ENCODE measurements at regions not wholly inside any gene's neighbourhood (a gene's known extent, or its start where the extent isn't known, plus 50 kb on each side); places are given as distances from the start of the nearest gene placed in this dataset.
"Not testable (repeated sequence)": the region's sequence is repeated elsewhere in the genome, so short reads cannot be mapped to it uniquely, and the experiment has no call there.

DNA sequence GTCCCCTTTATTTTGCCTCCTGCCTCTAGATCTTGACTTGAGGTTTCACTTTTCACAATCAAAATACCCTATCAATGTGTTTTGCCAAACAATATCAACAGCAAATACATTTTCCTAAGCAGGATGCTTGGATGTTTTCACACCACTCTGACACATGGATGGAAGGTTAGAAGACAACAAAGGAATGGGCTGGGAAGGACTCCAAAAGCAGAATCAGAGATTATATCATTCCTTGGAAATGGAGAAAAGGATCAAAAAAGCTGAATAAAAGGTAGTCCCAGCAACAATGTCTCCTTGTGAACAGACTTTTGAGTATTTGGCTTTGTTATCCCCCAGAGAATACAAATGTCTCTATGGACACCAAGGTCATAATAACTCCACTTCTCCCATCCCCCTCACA lies 170.8 kb downstream of the ETAA1 start:
- no peak overlapping the region for H3K27ac ChIP-seq (ENCODE audit: low read depth)
- no peak for DNase-seq (ENCODE audit: extremely low spot score)
- H3K4me1 ChIP-seq (ENCODE audit: insufficient read depth), result no peaks in the 10 kb centered on the region
- no peak overlapping the region for H3K4me3 ChIP-seq (ENCODE audit: low read depth, low read length)
- no peaks in the 10 kb centered on the region for H3K36me3 ChIP-seq (ENCODE audit: insufficient read depth)

DNA sequence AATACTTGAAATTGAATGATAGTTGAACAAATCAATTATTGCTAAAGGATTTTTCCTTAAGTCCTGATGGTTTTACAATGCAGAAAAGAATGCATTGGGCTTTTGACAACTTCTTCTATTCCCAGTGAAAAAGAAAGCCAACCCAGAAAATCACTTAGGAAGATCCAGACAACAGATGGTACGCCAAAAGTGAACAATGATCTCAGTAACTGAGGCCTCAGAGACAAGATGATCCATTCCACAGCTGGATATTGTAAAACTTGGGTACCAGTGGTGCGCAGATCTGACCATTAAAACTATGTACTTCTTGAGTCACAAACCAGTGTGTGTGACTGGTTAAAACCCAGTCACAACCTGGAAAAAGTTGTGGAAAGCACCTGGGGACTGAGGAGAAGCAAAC lies 173.5 kb downstream of the ETAA1 start:
- 66% methylated on average over 2 of the region's 2 CpGs for WGBS
- Histone ChIP-seq H3K27ac (ENCODE audit: low read depth) (no peak overlapping the region), H3K36me3 (ENCODE audit: insufficient read depth) (no peaks in the 10 kb centered on the region), H3K4me3 (ENCODE audit: low read depth, low read length) (no peak overlapping the region), H3K4me1 (ENCODE audit: insufficient read depth) (no peaks in the 10 kb centered on the region)
- no peak for DNase-seq (ENCODE audit: extremely low spot score)

DNA sequence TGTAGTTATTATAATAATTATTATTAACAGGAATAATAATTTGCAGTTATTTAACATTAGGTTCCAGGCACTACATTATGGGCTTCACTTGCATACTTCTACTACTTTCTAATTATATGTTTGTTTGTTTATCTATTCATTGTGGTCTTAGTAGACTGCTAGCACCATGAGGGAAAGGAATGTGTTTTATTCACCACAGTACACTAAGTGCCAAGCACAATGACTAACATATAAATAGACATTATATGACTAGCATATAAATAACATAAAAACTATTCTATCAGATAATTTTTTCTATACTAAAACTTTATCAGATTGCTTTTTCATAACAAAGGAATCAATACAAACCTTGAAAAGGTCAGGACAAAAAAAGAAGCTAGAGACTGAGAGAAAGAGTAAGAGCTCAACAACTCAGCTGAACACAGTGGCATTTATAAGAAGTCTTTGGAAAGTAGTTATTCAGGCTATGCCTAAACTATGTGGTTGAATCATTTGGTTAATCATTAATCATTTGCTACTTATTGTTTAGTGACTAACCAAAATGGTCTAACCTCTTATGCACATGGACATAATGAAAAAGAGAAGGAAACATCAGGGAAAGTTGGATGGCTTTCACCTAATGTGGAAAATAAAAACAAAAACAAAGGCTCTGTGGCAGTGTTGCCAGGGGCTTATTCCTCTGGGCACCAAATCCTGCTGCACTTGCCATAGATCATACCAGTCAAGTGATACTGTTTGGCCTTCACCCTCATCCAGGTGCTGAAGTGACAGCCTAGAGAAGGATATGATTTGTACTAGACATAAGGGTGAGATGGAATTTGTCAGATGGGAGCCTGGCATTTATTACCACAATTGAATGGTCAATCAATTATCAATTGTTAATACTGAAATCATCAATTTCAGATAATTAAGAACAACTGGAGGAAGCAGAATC lies 174.9 kb downstream of the ETAA1 start:
- DNase-seq (ENCODE audit: extremely low spot score), result no peak
- Histone ChIP-seq H3K4me3 (ENCODE audit: low read depth, low read length) (no peak overlapping the region), H3K4me1 (ENCODE audit: insufficient read depth) (no peaks in the 10 kb centered on the region), H3K36me3 (ENCODE audit: insufficient read depth) (no peaks in the 10 kb centered on the region), H3K27ac (ENCODE audit: low read depth) (no peak overlapping the region)

DNA sequence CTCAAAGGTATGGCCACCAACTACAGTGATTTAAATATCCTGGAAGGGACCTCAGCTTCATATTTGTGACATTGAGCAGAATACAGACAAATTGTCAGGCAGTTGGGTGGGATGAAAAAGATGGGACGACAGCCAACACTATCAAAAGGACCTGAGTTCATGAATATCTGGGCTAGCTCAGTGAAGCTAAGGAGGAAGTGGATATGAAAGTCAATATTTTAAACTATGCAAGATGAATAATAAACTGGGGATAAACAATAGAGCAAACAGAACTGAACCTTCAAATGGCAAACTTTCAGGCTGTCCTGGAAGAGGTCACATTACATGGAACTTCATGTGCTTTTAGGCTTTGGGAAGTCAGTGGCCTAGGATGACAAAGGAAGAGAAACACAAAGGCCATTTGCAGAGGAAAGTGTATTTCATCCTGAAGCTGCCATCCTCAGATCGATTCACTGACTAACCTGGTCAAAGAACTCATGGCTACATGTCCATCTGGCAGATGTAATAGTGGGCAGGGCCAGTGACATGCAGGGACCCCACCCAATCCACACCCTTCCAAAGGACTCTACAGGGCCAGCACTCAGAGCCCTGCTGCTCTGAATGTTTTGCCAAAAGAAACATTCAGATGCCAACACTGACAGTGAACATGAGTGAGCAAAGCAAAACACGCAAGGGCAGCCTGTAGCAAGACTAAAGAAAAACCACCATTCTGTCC lies 175.7 kb downstream of the ETAA1 start:
- 59% methylated on average over 3 of the region's 3 CpGs for WGBS
- H3K36me3 ChIP-seq (ENCODE audit: insufficient read depth), result no peaks in the 10 kb centered on the region
- no peak for DNase-seq (ENCODE audit: extremely low spot score)
- H3K27ac ChIP-seq (ENCODE audit: low read depth), result no peak overlapping the region
- H3K4me1 ChIP-seq (ENCODE audit: insufficient read depth), result no peaks in the 10 kb centered on the region
- H3K4me3 ChIP-seq (ENCODE audit: low read depth, low read length), result no peak overlapping the region

DNA sequence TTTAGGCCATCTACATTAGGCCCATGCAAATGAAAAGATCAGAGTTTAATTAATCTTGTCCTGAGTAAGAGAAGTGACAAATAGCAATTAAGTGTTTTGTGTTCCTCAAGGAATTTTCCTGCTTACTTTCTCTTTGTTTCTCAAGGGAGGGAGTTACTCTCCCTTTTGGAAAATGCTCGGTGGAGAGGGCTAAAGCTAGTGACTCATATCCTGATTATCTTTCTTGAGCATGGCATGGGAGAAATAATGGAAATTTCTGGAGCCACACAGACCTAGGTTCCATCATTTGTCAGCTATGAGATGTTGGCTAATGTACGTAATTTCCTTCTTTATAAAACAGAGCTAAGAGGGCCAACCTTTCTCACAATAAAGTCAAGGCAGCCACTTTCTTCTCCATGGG lies 177.1 kb downstream of the ETAA1 start:
- H3K36me3 ChIP-seq (ENCODE audit: insufficient read depth), result no peaks in the 10 kb centered on the region
- no peaks in the 10 kb centered on the region for H3K4me1 ChIP-seq (ENCODE audit: insufficient read depth)
- no peak for DNase-seq (ENCODE audit: extremely low spot score)
- H3K4me3 ChIP-seq (ENCODE audit: low read depth, low read length), result no peak overlapping the region
- no peak overlapping the region for H3K27ac ChIP-seq (ENCODE audit: low read depth)
- WGBS, result 73% methylated on average over 2 of the region's 2 CpGs

DNA sequence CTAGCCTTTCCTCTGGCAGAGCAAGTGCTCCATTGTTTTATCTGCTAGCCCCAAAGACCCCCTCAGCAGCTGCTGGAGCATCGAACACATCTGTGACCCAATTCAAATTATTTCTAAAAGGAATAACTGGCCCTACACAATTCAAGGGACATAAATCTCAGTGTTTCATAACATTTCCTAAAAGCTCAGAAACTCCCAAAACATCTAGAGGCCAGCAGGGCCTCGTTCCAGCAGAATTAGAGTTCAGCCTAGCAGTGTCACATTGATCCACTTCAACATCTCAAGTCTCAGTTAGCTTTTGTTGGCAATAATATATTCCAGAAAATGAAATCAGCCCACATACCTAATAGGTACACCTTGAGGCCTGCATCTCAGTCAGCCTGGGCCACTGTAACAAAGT lies 179.1 kb downstream of the ETAA1 start:
- no peaks in the 10 kb centered on the region for H3K4me1 ChIP-seq (ENCODE audit: insufficient read depth)
- no peak overlapping the region for H3K27ac ChIP-seq (ENCODE audit: low read depth)
- no peak overlapping the region for H3K4me3 ChIP-seq (ENCODE audit: low read depth, low read length)
- no peaks in the 10 kb centered on the region for H3K36me3 ChIP-seq (ENCODE audit: insufficient read depth)
- DNase-seq (ENCODE audit: extremely low spot score), result no peak
- WGBS, result 66% methylated on average over 2 of the region's 2 CpGs

DNA sequence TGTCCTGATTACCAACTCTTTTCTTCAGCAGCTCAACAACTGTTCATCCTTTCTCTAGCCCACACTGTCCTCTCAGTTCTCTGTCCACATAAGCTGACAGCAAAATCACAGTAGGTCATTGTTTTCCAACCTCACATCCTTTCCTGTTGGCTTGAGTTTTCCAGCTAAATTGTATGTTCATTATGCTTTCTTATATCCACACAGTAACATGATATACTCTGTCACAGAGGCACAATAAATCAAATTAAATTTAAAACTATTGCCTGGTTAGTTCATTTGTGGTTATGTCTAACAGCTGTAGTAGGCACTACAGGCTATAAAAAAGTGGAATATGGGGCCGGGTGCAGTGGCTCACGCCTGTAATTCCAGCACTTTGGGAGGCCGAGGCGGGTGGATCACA lies 179.9 kb downstream of the ETAA1 start:
- Histone ChIP-seq H3K4me1 (ENCODE audit: insufficient read depth) (no peaks in the 10 kb centered on the region), H3K4me3 (ENCODE audit: low read depth, low read length) (no peak overlapping the region), H3K36me3 (ENCODE audit: insufficient read depth) (no peaks in the 10 kb centered on the region), H3K27ac (ENCODE audit: low read depth) (no peak overlapping the region)
- no peak for DNase-seq (ENCODE audit: extremely low spot score)
- WGBS, result 89% methylated on average over 4 of the region's 4 CpGs

DNA sequence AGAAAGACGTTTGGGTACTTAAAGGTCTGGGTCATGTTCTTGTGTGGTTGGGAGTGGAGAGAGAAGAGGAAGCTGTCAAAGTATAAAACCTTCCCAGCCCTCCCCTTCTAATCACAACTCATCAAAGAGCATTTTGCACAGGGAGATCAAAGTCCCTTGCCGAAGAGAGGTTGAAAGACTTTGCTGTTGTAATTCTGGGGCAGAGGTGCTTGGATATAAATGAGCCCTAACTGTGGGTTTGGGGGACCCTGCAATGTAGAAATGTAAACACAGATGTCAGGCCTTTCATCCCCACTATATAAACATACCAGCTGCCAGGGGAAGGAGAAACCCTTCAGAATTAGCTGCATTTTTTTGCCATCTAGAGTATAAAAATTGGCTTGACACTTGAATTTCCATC lies 182.1 kb downstream of the ETAA1 start:
- DNase-seq (ENCODE audit: extremely low spot score), result no peak
- no peak overlapping the region for H3K4me3 ChIP-seq (ENCODE audit: low read depth, low read length)
- no peaks in the 10 kb centered on the region for H3K36me3 ChIP-seq (ENCODE audit: insufficient read depth)
- WGBS, result 38% methylated on average over 2 of the region's 2 CpGs
- no peak overlapping the region for H3K27ac ChIP-seq (ENCODE audit: low read depth)
- no peaks in the 10 kb centered on the region for H3K4me1 ChIP-seq (ENCODE audit: insufficient read depth)

DNA sequence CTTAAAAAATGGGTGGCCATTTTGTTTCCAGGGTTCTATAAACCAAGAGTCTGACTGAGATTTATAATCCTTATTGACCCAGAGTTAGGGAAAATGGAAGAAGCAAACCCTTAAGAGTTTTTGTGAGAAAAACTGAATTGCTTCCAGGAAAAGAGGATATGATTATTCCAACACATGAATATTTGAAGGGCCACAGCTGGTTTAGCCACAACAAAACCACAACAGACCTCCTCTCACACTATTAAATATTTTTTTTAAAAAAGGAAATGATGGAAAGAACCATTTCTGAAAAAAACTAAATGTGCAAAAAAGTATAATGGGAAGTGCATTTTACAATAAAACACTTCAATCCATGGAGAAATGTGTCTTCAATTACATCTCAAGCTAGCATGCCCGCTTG lies 182.7 kb downstream of the ETAA1 start:
- H3K4me3 ChIP-seq (ENCODE audit: low read depth, low read length), result no peak overlapping the region
- no peak for DNase-seq (ENCODE audit: extremely low spot score)
- no peaks in the 10 kb centered on the region for H3K4me1 ChIP-seq (ENCODE audit: insufficient read depth)
- H3K36me3 ChIP-seq (ENCODE audit: insufficient read depth), result no peaks in the 10 kb centered on the region
- WGBS, result 68% methylated on average over 1 of the region's 1 CpG
- H3K27ac ChIP-seq (ENCODE audit: low read depth), result no peak overlapping the region

DNA sequence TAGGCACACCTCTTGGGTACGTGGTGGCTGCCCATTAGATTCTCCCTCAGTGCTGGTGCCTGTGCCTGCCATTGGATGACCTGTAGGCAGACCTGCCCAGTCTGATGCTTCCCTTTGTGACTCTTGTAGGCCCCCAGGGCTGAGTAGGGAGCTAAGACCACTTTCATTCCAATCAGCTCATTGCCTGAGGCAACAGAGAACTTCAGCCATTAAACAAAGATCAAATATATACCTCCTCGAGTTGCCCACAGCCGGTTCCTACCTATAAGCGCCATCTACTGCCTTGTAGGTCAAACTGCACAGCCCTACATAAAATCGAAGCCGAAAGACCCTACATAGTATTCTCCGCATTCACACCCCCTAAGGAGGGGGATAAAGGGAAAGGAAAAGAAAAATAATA lies 184.6 kb downstream of the ETAA1 start:
- H3K27ac ChIP-seq (ENCODE audit: low read depth), result no peak overlapping the region
- no peak overlapping the region for H3K4me3 ChIP-seq (ENCODE audit: low read depth, low read length)
- no peaks in the 10 kb centered on the region for H3K4me1 ChIP-seq (ENCODE audit: insufficient read depth)
- no peaks in the 10 kb centered on the region for H3K36me3 ChIP-seq (ENCODE audit: insufficient read depth)
- 72% methylated on average over 7 of the region's 7 CpGs for WGBS
- DNase-seq (ENCODE audit: extremely low spot score), result no peak

DNA sequence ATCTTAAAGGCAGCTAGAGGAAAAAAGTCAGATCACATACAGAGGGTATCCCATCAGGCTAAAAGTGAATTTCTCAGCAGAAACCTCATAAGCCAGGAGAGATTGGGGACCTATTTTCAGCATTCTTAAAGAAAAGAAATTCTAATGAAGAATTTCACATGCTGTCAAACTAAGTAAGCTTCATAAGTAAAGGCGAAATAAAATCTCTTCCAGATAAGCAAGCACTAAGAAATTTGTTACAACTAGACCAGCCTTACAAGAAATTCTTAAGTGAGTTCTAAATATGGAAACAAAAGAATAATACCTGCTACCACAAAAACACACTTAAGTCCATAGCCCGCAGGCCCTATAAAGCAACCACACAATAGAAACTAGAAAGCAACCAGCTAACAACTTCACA lies 186.1 kb downstream of the ETAA1 start:
- Histone ChIP-seq H3K4me1 (ENCODE audit: insufficient read depth) (no peaks in the 10 kb centered on the region), H3K4me3 (ENCODE audit: low read depth, low read length) (no peak overlapping the region), H3K36me3 (ENCODE audit: insufficient read depth) (no peaks in the 10 kb centered on the region), H3K27ac (ENCODE audit: low read depth) (no peak overlapping the region)
- WGBS, result 96% methylated on average over 2 of the region's 2 CpGs
- DNase-seq (ENCODE audit: extremely low spot score), result no peak

DNA sequence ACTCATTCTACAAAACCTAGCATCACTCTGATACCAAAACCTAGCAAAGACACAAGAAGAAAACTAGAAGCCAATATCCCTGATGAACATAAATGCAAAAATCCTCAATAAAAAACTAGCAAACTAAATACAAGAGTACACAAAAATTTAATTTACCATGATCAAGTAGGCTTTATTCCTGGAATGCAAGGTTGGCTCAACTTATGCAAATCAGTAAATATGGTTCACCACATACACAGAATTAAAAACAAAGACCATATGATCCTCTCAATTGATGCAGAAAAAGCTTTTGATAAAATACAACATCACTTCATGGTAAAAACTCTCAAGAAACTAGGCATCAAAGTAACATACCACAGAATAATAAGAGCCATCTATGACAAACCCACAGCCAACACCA lies 188.3 kb downstream of the ETAA1 start:
- no peaks in the 10 kb centered on the region for H3K36me3 ChIP-seq (ENCODE audit: insufficient read depth)
- no peak overlapping the region for H3K27ac ChIP-seq (ENCODE audit: low read depth)
- H3K4me1 ChIP-seq (ENCODE audit: insufficient read depth), result no peaks in the 10 kb centered on the region
- DNase-seq (ENCODE audit: extremely low spot score), result no peak
- no peak overlapping the region for H3K4me3 ChIP-seq (ENCODE audit: low read depth, low read length)

DNA sequence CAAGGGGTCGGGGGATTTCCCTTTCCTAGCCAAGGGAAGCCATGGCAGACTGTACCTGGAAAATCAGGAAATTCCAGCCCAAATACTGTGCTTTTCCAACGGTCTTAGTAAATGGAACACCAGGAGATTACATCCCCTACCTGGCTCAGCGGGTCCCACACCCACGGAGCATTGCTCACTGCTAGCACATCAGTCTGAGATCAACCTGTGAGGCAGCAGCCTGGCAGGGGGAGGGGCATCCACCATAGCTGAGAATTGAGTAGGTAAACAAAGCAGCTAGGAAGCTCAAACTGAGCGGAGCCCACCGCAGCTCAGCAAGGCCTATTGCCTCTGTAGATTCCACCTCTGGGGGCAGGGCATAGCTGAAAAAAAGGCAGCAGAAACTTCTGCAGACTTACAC lies 192.0 kb downstream of the ETAA1 start:
- H3K36me3 ChIP-seq (ENCODE audit: insufficient read depth); H3K4me3 ChIP-seq (ENCODE audit: low read depth, low read length); DNase-seq (ENCODE audit: extremely low spot score); H3K4me1 ChIP-seq (ENCODE audit: insufficient read depth); H3K27ac ChIP-seq (ENCODE audit: low read depth): not testable (repeated sequence)
- 88% methylated on average over 6 of the region's 6 CpGs for WGBS

DNA sequence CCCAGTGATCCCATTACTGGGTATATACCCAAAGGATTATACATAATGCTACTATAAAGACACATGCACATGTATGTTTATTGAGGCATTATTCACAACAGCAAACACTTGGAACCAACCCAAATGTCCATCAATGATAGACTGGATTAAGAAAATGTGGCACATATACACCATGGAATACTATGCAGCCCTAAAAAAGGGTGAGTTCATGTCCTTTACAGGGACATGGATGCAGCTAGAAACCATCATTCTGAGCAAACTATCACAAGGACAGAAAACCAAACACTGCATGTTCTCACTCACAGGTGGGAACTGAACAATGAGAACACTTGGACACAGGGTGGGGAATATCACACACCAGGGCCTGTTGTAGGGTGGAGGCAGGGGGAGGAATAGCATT lies 197.4 kb downstream of the ETAA1 start:
- not testable (repeated sequence) for H3K36me3 ChIP-seq (ENCODE audit: insufficient read depth); H3K4me1 ChIP-seq (ENCODE audit: insufficient read depth); H3K27ac ChIP-seq (ENCODE audit: low read depth); H3K4me3 ChIP-seq (ENCODE audit: low read depth, low read length); DNase-seq (ENCODE audit: extremely low spot score)
